NCI-H2029 treated with DMSO at 0.1 percent for 48 hours (cell line): ENCODE measurements at regions not wholly inside any gene's neighbourhood (a gene's known extent, or its start where the extent isn't known, plus 50 kb on each side); places are given as distances from the start of the nearest gene placed in this dataset.

Experiments
- DNase-seq: peaks from one replicate; lab custom pipeline; 2025; lab: John Stamatoyannopoulos, UW

- DNase-seq, result no peak
Observed at GRCh38 chr7:46492466-46492865, 571.4 kb upstream of the IGFBP3 start.

GRCh38 chr7:46490406-46490805 lies 569.3 kb upstream of the IGFBP3 start:
- DNase-seq, result no peak

- DNase-seq, result no peak
Observed at GRCh38 chr7:46489106-46489505, 568.0 kb upstream of the IGFBP3 start.

- DNase-seq, result no peak
Observed at GRCh38 chr7:46488607-46489006, 567.5 kb upstream of the IGFBP3 start.

- DNase-seq, result no peak
Observed at GRCh38 chr7:46486256-46487206, 565.5 kb upstream of the IGFBP3 start.

- DNase-seq, result no peak
Observed at GRCh38 chr7:46485481-46486065, 564.5 kb upstream of the IGFBP3 start.

GRCh38 chr7:46484906-46485305 lies 563.8 kb upstream of the IGFBP3 start:
- DNase-seq, result no peak

GRCh38 chr7:46480619-46481018 lies 559.5 kb upstream of the IGFBP3 start:
- no peak for DNase-seq

- DNase-seq, result no peak
Observed at GRCh38 chr7:46479680-46480079, 558.6 kb upstream of the IGFBP3 start.

- no peak for DNase-seq
Observed at GRCh38 chr7:46478046-46478445, 557.0 kb upstream of the IGFBP3 start.

GRCh38 chr7:46468753-46469356 lies 547.8 kb upstream of the IGFBP3 start:
- DNase-seq, result no peak

- no peak for DNase-seq
Observed at GRCh38 chr7:46463170-46463569, 542.1 kb upstream of the IGFBP3 start.

GRCh38 chr7:46461334-46461777 lies 540.3 kb upstream of the IGFBP3 start:
- DNase-seq, result no peak

- DNase-seq, result no peak
Observed at GRCh38 chr7:46459942-46460341, 538.9 kb upstream of the IGFBP3 start.

GRCh38 chr7:46454816-46455215 lies 533.7 kb upstream of the IGFBP3 start:
- no peak for DNase-seq

GRCh38 chr7:46452561-46453135 lies 531.6 kb upstream of the IGFBP3 start:
- no peak for DNase-seq

GRCh38 chr7:46451846-46452245 lies 530.8 kb upstream of the IGFBP3 start:
- DNase-seq, result no peak

- no peak for DNase-seq
Observed at GRCh38 chr7:46450886-46451285, 529.8 kb upstream of the IGFBP3 start.

GRCh38 chr7:46450425-46450824 lies 529.4 kb upstream of the IGFBP3 start:
- DNase-seq, result no peak

- DNase-seq, result no peak
Observed at GRCh38 chr7:46449743-46450142, 528.7 kb upstream of the IGFBP3 start.

- DNase-seq, result no peak
Observed at GRCh38 chr7:46448478-46448877, 527.4 kb upstream of the IGFBP3 start.

GRCh38 chr7:46446151-46446550 lies 525.1 kb upstream of the IGFBP3 start:
- DNase-seq, result no peak

GRCh38 chr7:46444256-46444655 lies 523.2 kb upstream of the IGFBP3 start:
- no peak for DNase-seq
